Uterus (tissue), 2 donors: ENCODE measurements at regions not wholly inside any gene's neighbourhood (a gene's known extent, or its start where the extent isn't known, plus 50 kb on each side); places are given as distances from the start of the nearest gene placed in this dataset.

Experiments
- POLR2A ChIP-seq, 2 donors: fragments of 450-650 bp; IDR thresholded peaks; one replicate each; pipeline ENCODE4 v1.6.1; 2016; ENCODE audit warnings: antibody characterized with exemption in 2 of 2, mild to moderate bottlenecking in 1 of 2, moderate library complexity in 1 of 2
- TF ChIP-seq, protein P1 (sequence below), 4 experiments: fragments of 200-600 bp in 2 of 4; fragments of 450-650 bp in 2 of 4; sonication (generic) in 2 of 4; IDR thresholded peaks; one replicate each; pipeline ENCODE4 v1.5.1; 2016 to 2019; ENCODE audit warnings: antibody characterized with exemption in 4 of 4, mild to moderate bottlenecking in 2 of 4, moderate library complexity in 1 of 4

DNA sequence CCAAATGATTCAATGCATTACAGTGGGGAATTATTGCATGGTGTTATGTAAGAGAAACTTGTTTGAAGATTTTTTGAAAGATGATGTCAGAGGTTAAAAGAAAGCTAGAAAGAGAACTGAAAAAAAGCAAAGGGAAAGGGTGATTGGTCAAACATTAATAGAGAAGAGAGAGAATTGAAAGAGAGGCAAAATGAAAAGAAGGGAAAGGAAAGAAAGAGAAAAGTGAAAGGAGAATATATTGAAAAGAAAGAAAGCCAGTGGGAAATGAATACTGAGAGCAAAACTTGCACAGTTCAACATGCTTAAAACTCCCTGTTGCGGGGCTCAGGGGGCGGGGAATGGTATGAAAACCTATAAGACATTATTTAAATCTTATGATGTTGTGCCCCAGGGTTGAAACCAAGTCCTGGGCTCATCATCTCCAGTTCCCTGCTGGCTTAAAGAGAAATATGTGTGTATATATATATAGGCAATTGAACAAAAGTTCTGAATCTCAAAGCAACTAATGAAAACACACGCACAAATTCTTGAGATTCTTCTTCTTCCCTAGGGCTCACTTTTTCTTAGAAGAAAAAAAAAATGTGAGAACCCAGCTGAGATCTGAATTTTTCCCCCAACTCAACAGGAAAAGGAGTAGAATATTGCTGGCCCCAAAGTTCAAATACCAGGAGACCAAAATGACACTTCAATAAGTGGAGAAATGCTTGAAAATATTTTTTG is 2045.9 kb upstream of the CELF4 start:
- TF ChIP-seq, protein P1, sequence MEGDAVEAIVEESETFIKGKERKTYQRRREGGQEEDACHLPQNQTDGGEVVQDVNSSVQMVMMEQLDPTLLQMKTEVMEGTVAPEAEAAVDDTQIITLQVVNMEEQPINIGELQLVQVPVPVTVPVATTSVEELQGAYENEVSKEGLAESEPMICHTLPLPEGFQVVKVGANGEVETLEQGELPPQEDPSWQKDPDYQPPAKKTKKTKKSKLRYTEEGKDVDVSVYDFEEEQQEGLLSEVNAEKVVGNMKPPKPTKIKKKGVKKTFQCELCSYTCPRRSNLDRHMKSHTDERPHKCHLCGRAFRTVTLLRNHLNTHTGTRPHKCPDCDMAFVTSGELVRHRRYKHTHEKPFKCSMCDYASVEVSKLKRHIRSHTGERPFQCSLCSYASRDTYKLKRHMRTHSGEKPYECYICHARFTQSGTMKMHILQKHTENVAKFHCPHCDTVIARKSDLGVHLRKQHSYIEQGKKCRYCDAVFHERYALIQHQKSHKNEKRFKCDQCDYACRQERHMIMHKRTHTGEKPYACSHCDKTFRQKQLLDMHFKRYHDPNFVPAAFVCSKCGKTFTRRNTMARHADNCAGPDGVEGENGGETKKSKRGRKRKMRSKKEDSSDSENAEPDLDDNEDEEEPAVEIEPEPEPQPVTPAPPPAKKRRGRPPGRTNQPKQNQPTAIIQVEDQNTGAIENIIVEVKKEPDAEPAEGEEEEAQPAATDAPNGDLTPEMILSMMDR (IDR thresholded peaks at IDR 0.05) = no peak
- TF ChIP-seq POLR2A (IDR thresholded peaks at IDR 0.05) = no peak
